NB4 (cell line): ENCODE measurements at regions not wholly inside any gene's neighbourhood (a gene's known extent, or its start where the extent isn't known, plus 50 kb on each side); places are given as distances from the start of the nearest gene placed in this dataset.

ENCODE experiments used
- DNase-seq: peaks from one replicate; pipeline ENCODE4 v3.0.0; 2010; ENCODE audit warnings: low read depth
- H3K4me3 ChIP-seq: one replicate; pipeline ENCODE4 v1.5.1; 2011; ENCODE audit warnings: mild to moderate bottlenecking, low read depth, low read length, moderate library complexity
- MAX ChIP-seq: IDR thresholded peaks from 2 replicates; pipeline ENCODE4 v1.6.1; 2011; ENCODE audit warnings: low read depth, low read length
- MYC ChIP-seq: IDR thresholded peaks from 2 replicates; pipeline ENCODE4 v1.6.1; 2011; ENCODE audit warnings: low read depth, low read length
- POLR2A ChIP-seq: IDR thresholded peaks from 2 replicates; pipeline ENCODE4 v1.6.1; 2011; ENCODE audit warnings: mild to moderate bottlenecking; ENCODE audit not compliant: insufficient read length; ENCODE audit errors: extremely low read depth
- TF ChIP-seq, protein P1 (sequence below): IDR thresholded peaks from one replicate; pipeline ENCODE4 v1.5.1; 2012; ENCODE audit warnings: low read depth, low read length

DNA sequence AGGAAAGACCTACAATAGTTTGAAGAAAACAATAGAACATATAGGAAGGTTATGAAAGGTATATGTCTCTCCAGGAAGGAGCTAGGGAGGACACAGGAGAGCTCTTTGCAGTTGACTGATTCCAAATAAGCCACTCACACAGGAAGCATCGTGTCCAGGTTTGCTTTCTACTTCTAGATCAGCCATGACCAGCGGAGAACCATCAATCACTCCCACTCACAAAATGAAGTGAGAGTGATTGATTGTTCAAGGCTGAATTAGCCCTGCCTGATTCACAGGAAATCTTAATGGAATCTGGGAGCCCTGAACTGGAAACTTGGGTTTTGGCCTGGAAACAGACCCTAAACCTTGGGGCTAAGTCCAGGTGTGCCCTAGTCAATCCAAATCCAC lies 1292.2 kb upstream of the ZEB2 start:
- DNase-seq: peak; percentile 6
- no peak overlapping the region for H3K4me3 ChIP-seq
- TF ChIP-seq MAX: no peak
- no peak for TF ChIP-seq POLR2A
- no peak for TF ChIP-seq MYC
- TF ChIP-seq, protein P1, sequence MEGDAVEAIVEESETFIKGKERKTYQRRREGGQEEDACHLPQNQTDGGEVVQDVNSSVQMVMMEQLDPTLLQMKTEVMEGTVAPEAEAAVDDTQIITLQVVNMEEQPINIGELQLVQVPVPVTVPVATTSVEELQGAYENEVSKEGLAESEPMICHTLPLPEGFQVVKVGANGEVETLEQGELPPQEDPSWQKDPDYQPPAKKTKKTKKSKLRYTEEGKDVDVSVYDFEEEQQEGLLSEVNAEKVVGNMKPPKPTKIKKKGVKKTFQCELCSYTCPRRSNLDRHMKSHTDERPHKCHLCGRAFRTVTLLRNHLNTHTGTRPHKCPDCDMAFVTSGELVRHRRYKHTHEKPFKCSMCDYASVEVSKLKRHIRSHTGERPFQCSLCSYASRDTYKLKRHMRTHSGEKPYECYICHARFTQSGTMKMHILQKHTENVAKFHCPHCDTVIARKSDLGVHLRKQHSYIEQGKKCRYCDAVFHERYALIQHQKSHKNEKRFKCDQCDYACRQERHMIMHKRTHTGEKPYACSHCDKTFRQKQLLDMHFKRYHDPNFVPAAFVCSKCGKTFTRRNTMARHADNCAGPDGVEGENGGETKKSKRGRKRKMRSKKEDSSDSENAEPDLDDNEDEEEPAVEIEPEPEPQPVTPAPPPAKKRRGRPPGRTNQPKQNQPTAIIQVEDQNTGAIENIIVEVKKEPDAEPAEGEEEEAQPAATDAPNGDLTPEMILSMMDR: no peak

DNA sequence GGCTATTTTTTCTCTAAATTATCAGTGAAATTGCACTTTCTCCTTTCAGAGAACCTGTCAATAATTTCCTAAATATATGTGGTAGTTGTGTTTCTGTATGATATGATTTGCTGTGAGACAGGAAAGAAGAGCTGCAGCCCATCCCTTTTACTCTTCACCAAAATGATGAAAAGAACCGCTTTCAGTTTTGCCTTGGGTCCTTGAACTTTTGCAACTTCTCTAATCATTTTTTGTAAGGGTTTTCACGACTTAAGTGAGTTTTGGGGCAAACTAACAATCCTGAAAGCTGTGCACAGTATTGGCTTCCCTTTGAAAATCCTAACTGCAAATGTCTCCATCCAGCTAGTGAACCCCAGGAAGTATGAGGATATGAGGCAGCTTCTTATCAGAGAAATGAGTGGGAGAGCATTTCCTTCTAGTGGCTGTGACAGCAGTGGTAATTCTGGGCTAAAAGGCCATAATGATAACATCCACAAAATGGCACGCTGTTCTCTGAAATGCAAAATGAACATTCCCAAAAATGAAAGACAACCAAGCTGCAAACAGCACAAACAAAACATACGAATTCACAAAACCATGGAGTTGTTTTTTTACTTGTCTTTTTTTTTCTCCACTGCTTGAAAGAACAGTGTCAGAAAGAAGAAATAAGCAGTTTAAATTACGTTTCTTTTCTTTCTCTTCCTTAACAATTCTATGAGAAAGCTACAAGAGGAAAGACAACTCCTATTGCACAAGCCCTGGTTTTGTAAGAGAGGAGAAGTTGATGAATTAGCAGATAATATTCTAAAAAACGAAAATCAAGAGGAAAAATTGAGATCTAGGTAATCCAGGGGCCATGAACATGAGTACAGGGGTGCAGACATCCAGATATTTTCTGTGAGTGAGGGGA lies 1291.6 kb upstream of the ZEB2 start:
- no peak for TF ChIP-seq MYC
- TF ChIP-seq POLR2A: no peak
- TF ChIP-seq MAX: no peak
- TF ChIP-seq, protein P1: no peak
- peak; percentile 43 for DNase-seq
- H3K4me3 ChIP-seq: no peak overlapping the region

DNA sequence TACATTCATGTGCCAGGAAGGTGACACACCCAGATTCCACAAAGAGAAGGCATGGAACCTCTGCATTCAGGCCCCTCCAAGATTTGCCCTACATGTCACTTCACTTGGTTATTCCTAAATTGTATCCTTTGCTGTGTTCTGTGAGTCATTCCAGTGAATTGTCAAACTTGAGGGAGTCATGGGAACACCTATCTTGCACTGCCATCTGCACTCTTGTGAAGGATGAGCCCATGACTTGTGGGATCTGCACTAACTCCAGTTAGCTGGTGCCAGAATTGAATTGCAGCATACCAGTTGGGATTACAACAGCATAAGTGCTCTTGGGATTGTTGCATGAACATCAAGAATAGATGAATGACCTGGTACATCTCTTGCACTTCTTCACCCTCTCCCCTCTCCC lies 1288.0 kb upstream of the ZEB2 start:
- no peak overlapping the region for H3K4me3 ChIP-seq
- TF ChIP-seq, protein P1: no peak
- TF ChIP-seq MYC (no peak), POLR2A (no peak), MAX (no peak)
- DNase-seq: no peak

- H3K4me3 ChIP-seq: no peak overlapping the region
- no peak for TF ChIP-seq MAX
- TF ChIP-seq POLR2A: no peak
- no peak for TF ChIP-seq MYC
- TF ChIP-seq, protein P1: no peak
- no peak for DNase-seq
Observed at GRCh38 chr2:145807554-145807953, 1287.6 kb upstream of the ZEB2 start.

DNA sequence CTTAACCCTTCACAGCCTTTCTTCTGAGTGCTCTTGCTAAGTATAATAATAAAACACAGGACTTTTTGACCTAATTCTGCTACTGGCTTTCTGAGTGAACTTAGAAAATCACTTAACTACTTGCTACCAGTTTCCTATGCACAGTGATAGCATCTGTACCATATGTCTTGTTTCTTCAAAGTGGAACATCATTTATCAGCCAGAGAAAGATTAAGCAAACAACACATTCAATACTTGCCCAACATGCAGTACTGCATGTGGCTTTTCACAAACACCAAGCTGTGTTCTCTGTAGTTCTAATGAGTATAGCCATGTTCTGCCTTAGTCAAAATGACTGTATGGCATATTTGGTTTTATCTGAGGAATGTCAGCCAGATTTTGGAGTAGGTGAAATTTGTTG lies 1286.6 kb upstream of the ZEB2 start:
- TF ChIP-seq MYC (no peak), POLR2A (no peak), MAX (no peak)
- TF ChIP-seq, protein P1: no peak
- DNase-seq: no peak
- H3K4me3 ChIP-seq: no peak overlapping the region

DNA sequence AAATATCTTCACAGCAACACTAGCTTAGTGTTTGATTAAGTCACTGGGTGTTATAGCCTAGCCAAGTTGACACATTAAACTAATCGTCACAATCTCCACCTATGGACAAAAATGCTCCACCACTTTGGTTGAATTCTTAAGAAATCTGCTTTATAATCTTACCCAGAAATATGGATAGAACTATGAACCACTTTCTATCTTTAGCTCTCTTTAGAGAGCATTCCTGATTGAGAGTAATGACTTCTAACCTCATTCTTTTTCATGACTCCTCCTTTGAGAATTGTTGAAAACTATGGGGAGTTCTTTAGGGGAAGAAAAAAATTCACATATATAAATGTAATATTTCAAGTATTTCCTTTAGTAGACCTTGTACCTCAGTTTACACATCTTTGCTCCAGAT lies 1282.2 kb upstream of the ZEB2 start:
- DNase-seq: no peak
- TF ChIP-seq POLR2A (no peak), MYC (no peak)
- TF ChIP-seq, protein P1: no peak
- no peak overlapping the region for H3K4me3 ChIP-seq
